ENCODE measurements at regions not wholly inside any gene's neighbourhood (a gene's known extent, or its start where the extent isn't known, plus 50 kb on each side); places are given as distances from the start of the nearest gene placed in this dataset.
A peak's percentile ranks its signal among the peaks of the same experiment; 100 is the strongest.
"Not testable (repeated sequence)": the region's sequence is repeated elsewhere in the genome, so short reads cannot be mapped to it uniquely, and the experiment has no call there.

GRCh38 chr7:68152205-68152604 lies 1155.6 kb downstream of the TYW1 start:
- no peak for DNase-seq (ENCODE audit: low spot score)

- no peak for DNase-seq (ENCODE audit: low spot score)
Observed at GRCh38 chr7:68155676-68156075, 1159.0 kb downstream of the TYW1 start.

- DNase-seq (ENCODE audit: low spot score) = no peak
Observed at GRCh38 chr7:68158686-68159295, 1162.2 kb downstream of the TYW1 start.

GRCh38 chr7:68162712-68163111 lies 1166.1 kb downstream of the TYW1 start:
- no peak for DNase-seq (ENCODE audit: low spot score)

- DNase-seq (ENCODE audit: low spot score) = no peak
Observed at GRCh38 chr7:68166525-68166924, 1169.9 kb downstream of the TYW1 start.

DNA sequence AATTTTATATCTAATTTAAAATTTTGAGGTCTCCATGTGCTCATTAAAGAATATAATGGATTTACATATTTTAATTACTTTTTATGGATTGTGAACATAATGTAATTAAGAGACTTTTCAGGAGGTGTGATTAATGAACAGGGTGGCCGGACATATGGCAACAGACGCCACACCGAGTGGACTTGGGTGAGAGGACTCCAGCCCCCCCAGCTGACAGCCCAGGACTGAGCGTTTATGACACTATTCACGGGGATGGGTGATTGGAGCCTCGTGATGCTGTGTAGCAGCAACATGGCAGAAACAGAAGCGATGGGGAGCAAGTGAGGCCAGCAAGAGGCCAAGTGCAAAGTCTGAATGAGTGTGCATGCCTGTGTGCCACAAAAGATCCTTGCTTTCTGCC lies 1176.9 kb downstream of the TYW1 start:
- DNase-seq (ENCODE audit: low spot score) = no peak

DNA sequence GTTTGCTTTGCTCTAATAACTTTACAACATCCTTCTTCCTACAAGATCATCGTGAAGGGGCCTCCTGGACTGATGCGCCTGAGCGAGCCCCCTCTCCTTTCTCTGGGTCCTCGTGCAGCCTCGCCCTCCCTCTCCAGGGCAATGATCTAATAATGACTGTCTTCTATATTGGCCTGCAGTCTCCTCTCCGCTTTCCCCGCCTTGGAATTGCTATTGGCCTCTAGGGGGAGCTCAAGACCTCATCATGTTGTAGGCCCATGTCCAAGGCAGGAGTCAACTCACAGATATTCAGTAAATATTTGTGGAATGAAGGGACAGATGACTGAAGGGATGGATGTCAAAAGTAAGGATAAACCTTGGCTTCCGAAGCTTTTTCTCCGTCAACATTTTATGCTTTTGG lies 1180.3 kb downstream of the TYW1 start:
- DNase-seq (ENCODE audit: low spot score) = no peak

GRCh38 chr7:68180761-68181160 lies 1184.1 kb downstream of the TYW1 start:
- DNase-seq (ENCODE audit: low spot score) = no peak

- no peak for DNase-seq (ENCODE audit: low spot score)
Observed at GRCh38 chr7:68183176-68183575, 1186.5 kb downstream of the TYW1 start.

DNA sequence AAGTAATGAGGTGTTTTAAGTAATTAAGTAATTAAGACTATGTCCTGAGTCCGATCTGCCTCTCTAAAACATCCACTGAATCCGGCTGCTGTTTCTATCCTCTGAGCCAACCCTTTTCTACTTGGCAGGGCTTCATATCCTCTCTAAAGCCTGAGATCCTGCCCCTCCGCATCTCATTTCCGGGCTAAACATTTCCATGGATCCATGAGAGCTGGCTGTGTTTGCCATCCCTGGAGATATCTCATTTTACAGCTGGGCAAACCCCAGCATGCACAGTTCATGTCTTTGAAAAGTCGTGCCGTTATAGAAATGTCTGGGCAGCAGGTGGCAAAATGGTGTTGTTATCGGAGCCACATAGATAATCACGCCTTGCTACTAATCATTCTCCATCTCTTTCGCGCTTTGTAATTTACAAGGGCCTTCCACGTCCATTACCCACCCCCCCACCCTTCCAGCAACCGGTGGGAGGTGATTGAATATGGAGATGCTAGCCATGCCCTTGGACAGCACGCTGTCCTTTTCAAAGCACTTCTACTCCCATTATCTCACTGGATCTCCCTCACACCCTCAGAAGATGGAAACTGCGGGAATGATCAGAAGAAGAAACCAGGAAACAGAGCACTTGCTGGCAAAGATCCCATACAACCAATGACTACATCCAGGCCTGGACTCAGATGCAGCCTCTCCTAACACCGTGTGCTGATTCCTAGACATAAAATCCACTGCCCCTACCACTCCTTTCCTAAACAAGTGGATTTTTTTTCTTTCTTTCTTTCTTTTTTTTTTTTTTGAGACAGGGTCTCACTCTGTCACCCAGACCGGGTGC lies 1189.2 kb downstream of the TYW1 start:
- peak; percentile 41 for DNase-seq (ENCODE audit: low spot score)

GRCh38 chr7:68187532-68187931 lies 1190.9 kb downstream of the TYW1 start:
- DNase-seq (ENCODE audit: low spot score) = no peak

- no peak for DNase-seq (ENCODE audit: low spot score)
Observed at GRCh38 chr7:68192941-68193340, 1196.3 kb downstream of the TYW1 start.

- DNase-seq (ENCODE audit: low spot score) = not testable (repeated sequence)
Observed at GRCh38 chr7:68195642-68196041, 1199.0 kb downstream of the TYW1 start.

- no peak for DNase-seq (ENCODE audit: low spot score)
Observed at GRCh38 chr7:68200051-68200670, 1203.5 kb downstream of the TYW1 start.

DNA sequence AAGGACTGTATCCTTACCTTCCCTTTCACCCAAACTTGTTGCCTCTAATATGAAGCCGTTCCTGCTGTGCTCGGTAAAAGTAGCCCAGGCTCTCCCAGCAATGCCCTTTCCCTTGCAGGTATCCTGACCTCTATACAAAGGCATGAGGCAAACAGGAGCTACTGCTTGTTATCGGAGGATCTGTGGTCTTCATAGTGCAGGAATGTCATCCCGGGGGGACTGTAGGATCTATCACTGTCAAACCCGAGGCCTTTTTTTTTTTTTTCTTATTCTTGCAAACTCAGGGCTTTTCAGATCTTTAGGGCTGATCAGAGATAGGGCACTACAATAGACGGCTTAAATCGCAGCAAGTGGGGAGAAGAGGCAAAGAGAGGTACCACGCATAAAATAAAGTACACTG lies 1206.6 kb downstream of the TYW1 start:
- peak; percentile 16 for DNase-seq (ENCODE audit: low spot score)

DNA sequence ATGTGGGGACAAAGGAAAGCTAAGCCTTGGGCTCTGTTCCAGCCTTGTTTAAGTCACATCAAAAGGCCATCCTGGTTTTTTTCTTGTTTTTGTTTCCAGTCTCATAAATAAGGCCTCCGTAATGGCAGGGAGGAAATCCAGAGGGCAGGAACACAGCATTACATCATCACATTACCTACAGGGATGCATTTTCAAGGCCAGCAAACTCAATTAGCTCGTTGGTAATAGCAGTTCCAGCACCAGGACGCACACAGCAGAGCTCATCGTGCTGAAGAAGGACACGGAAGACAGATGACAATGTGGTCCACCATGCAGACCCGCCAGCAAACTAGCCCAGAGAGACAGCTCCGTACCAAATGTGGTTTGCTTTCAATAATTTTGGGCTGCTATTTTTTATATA lies 1209.2 kb downstream of the TYW1 start:
- peak; percentile 30 for DNase-seq (ENCODE audit: low spot score)

GRCh38 chr7:68206946-68207485 lies 1210.4 kb downstream of the TYW1 start:
- peak; percentile 85 for DNase-seq (ENCODE audit: low spot score)

DNA sequence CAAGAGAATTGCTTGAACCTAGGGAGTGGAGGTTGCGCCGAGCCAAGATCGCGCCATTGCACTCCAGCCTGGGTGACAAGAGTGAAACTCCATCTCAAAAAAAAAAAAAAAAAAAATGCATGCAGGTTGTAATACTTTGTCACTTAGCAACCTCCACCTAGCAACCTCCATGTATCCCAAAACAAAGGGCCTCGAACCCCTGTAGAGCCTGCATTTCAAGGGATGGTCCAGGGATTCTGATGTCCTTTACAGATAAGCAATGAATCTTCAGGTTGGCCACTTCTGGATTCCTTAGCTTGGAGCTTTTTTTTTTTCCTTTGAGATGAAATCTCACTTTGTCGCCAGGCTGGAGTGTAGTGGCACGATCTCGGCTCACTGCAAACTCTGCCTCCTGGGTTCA lies 1211.0 kb downstream of the TYW1 start:
- DNase-seq (ENCODE audit: low spot score) = peak; percentile 26

DNA sequence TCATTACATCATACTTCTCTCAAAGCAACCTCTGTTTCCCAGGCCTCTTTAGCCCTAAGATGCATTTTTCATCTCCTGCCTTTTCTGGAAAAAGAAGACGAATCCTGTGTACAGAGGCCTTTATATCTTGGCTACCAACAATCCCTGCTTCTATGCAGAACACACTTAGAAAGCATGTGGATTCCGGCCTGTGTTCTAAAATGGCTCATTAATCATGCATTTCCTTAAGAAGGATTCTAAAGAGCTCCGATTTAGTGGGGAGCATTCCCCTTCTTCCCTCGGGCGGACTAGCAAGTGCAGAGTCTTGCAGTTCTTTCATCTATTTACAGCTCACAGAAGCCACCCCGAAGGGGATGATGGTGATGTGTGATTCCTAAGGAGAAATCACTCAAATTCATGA lies 1212.9 kb downstream of the TYW1 start:
- peak; percentile 20 for DNase-seq (ENCODE audit: low spot score)

DNA sequence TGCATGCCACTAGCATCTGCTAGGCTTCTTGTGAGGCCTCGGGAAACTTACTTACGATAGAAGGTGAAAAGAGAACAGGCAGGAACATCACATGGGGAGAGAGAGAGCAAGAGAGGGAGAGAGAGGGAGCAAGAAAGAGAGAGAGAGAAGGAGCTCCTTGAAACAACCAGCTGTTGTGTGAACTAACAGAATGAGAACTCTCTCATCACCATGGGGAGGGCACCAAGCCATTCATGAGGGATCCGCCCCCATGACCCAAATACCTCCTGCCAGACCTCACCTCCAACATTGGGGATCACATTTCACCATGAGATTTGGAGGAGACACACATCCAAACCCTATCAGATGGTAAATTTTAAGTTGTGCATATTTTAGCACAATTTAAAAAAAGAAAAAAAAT lies 1217.2 kb downstream of the TYW1 start:
- DNase-seq (ENCODE audit: low spot score) = no peak

DNA sequence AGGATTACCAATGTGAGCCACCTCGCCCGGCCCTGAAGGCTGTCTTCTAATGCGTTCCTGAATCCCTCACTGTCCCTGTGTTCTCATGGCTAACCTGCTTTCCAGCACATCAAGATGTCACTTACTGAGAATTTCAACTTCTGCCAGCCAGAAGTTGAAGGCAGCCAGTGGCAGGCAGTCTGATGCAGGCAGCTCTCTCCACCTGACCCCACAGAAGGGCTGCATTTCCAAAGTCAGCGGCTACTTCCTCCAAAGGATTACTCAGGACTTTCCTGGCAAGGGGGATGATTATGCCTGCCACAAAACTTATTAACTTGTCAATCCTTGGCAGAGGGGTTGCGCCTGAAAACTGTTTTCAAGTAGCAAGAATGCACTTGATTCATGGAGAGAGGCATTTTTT lies 1219.4 kb downstream of the TYW1 start:
- no peak for DNase-seq (ENCODE audit: low spot score)

GRCh38 chr7:68217426-68217825 lies 1220.8 kb downstream of the TYW1 start:
- DNase-seq (ENCODE audit: low spot score) = no peak

Measured in mesenteric fat pad (tissue), 1 donor.